ENCODE measurements at regions not wholly inside any gene's neighbourhood (a gene's known extent, or its start where the extent isn't known, plus 50 kb on each side); places are given as distances from the start of the nearest gene placed in this dataset.

GRCh38 chr3:153572165-153572564, 410.1 kb downstream of the RAP2B start:
- 13% methylated on average over 3 of the region's 3 CpGs for WGBS (ENCODE audit: insufficient coverage, insufficient replicate concordance, low lambda C conversion rate, missing lambda C conversion rate)
- FAIRE-seq = no peak
- Histone ChIP-seq H2AFZ (ENCODE audit: control insufficient read depth, low read depth, low read length) (no peak overlapping the region), H3K4me3 (no peak overlapping the region), H3K9me3 (replicated peaks; ENCODE audit: control insufficient read depth, insufficient read depth, low read length) (no peaks in the 10 kb centered on the region), H3K79me2 (ENCODE audit: control insufficient read depth, insufficient read depth, low read length) (no peaks in the 10 kb centered on the region), H3K27ac (ENCODE audit: control insufficient read depth, insufficient read depth) (no peak overlapping the region), H3K36me3 (ENCODE audit: control insufficient read depth in 2 of 2, insufficient read depth in 2 of 2, low read length in 1 of 2) (no peaks in the 10 kb centered on the region), H4K20me1 (ENCODE audit: control insufficient read depth, insufficient read depth) (no peaks in the 10 kb centered on the region), H3K9ac (ENCODE audit: control insufficient read depth, insufficient read depth, low read length) (no peak overlapping the region), H3K27me3 (replicated peaks in 1 of 2; ENCODE audit: control insufficient read depth in 2 of 2, insufficient read depth in 2 of 2, low read length in 1 of 2) (no peaks in the 10 kb centered on the region), H3K4me1 (ENCODE audit: control insufficient read depth, insufficient read depth, low read length) (no peaks in the 10 kb centered on the region), H3K4me2 (ENCODE audit: control insufficient read depth, insufficient read depth) (no peak overlapping the region)
- DNase-seq (ENCODE audit: low read depth, low spot score) = no peak
- ChIA-PET CTCF (no interaction called here), POLR2A (no interaction called here), SMC1A (ENCODE audit: uncharacterized antibody, unreplicated experiment) (no interaction called here), RAD21 (ENCODE audit: unreplicated experiment) (no interaction called here)
- in situ Hi-C loops (cut with MboI) = no loop called here
- no TSS peak for BruUV-seq (replicated peaks)
- ATAC-seq = no peak
- intact Hi-C loops (cut with micrococcal nuclease; ENCODE audit: unreplicated experiment) = no loop called here
- TF ChIP-seq IKZF2 (IDR thresholded peaks at IDR 0.05) (no peak), RAD51 (IDR thresholded peaks at IDR 0.05) (no peak), RELB (IDR thresholded peaks at IDR 0.05; ENCODE audit: low read depth) (no peak), NFXL1 (IDR thresholded peaks at IDR 0.05; ENCODE audit: borderline replicate concordance) (no peak), SKIL (IDR thresholded peaks at IDR 0.05; ENCODE audit: low read depth, poor library complexity, severe bottlenecking) (no peak), IKZF1 (conservative IDR thresholded peaks at IDR 0.05) (no peak), MYB (IDR thresholded peaks at IDR 0.05; ENCODE audit: borderline replicate concordance, low read depth, low read length) (no peak), HSF1 (IDR thresholded peaks at IDR 0.05; ENCODE audit: low read depth, low read length) (no peak), ZBTB4 (CRISPR knock-in tag; IDR thresholded peaks at IDR 0.05) (no peak), BCLAF1 (IDR thresholded peaks at IDR 0.05) (no peak), USF1 (IDR thresholded peaks at IDR 0.05; ENCODE audit: borderline replicate concordance, extremely low read length, insufficient read depth, low read depth, low read length) (no peak), WRNIP1 (IDR thresholded peaks at IDR 0.05; ENCODE audit: borderline replicate concordance, low read depth, low read length) (no peak)

Measured in GM12878 (cell line).